Immature natural killer cell (primary cell): ENCODE measurements at regions not wholly inside any gene's neighbourhood (a gene's known extent, or its start where the extent isn't known, plus 50 kb on each side); places are given as distances from the start of the nearest gene placed in this dataset.

Source experiments
- DNase-seq, 3 donors: peaks; one replicate each; pipeline ENCODE4 v3.0.0; 2022; ENCODE audit warnings: mixed read lengths in 1 of 3
- H3K27ac Mint-ChIP-seq, 6 donors: one replicate each; pipeline ENCODE4 v1.8.0; 2020; ENCODE audit warnings: mixed read lengths in 6 of 6, mild to moderate bottlenecking in 5 of 6, inconsistent platforms in 4 of 6, moderate library complexity in 3 of 6
- H3K27me3 Mint-ChIP-seq, 3 donors: one replicate each; pipeline ENCODE4 v1.8.0; 2020 to 2021; ENCODE audit warnings: low read depth in 3 of 3, mild to moderate bottlenecking in 3 of 3, mixed read lengths in 3 of 3, moderate library complexity in 3 of 3, inconsistent platforms in 1 of 3
- H3K36me3 Mint-ChIP-seq, 3 donors: one replicate each; pipeline ENCODE4 v1.8.0; 2020; ENCODE audit warnings: mixed read lengths in 3 of 3, inconsistent platforms in 2 of 3, mild to moderate bottlenecking in 2 of 3
- H3K4me1 Mint-ChIP-seq, 2 donors: one replicate each; pipeline ENCODE4 v1.8.0; 2020; ENCODE audit warnings: inconsistent platforms in 2 of 2, mild to moderate bottlenecking in 2 of 2, mixed read lengths in 2 of 2, moderate library complexity in 1 of 2
- H3K4me3 Mint-ChIP-seq, 5 donors: one replicate each; pipeline ENCODE4 v1.8.0; 2020; ENCODE audit warnings: mild to moderate bottlenecking in 5 of 5, mixed read lengths in 5 of 5, inconsistent platforms in 3 of 5, moderate library complexity in 3 of 5
- H3K9me3 Mint-ChIP-seq, 6 donors: one replicate each; pipeline ENCODE4 v1.8.0; 2020; ENCODE audit warnings: mild to moderate bottlenecking in 6 of 6, mixed read lengths in 6 of 6, inconsistent platforms in 4 of 6, moderate library complexity in 3 of 6

DNA sequence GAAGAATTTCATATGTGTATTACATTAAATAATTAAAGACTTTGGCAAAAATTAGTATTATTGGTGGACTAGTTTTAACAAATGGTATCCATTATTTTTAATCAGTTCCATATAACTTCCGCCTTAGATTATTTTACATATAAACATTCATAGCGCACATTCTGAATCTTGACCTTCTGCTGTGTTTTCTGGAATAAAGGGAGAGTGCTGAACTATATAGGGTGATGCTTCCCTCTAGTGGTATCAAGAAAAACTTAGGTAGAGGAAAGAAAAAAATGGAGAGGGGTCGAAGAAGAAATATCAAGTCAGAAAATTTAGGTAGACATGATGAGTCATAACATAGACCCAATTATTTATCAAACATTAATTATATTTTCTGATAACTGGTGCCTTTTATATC is 155.6 kb upstream of the PACRGL start:
- no peaks in the 10 kb centered on the region for H3K36me3 Mint-ChIP-seq
- no peak for DNase-seq
- peaks cover 0 to 13% (median 0%) of the 10 kb centered on the region in 6 donors for H3K9me3 Mint-ChIP-seq
- no peak overlapping the region for H3K4me3 Mint-ChIP-seq
- no peak overlapping the region for H3K27ac Mint-ChIP-seq
- no peaks in the 10 kb centered on the region for H3K4me1 Mint-ChIP-seq
- H3K27me3 Mint-ChIP-seq: no peaks in the 10 kb centered on the region

DNA sequence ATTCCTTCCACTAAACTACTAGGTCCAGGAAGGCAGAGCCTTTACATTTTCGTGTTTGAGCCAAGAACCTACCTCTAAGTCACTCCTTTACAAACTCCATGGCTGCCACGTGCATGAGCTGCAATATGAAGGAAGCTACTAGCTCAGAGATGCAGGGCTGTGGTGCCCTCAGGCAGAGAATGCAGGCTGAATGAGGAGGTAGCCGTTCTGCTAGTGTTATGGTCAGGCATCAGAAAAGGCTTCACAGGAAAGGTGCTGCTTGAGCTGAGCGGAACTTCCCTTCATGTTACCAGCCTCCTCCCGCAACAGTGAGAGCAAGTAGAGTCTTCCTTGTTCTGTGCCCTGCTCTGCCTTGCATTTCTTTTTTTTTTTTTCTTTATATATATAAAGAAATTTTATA is 148.3 kb upstream of the PACRGL start:
- DNase-seq: no peak
- Mint-ChIP-seq H3K4me3 (no peak overlapping the region), H3K27ac (no peak overlapping the region), H3K9me3 (peaks cover 0 to 7% (median 1%) of the 10 kb centered on the region in 6 donors), H3K36me3 (no peaks in the 10 kb centered on the region), H3K27me3 (peaks cover 0 to 3% (median 2%) of the 10 kb centered on the region in 3 donors), H3K4me1 (no peaks in the 10 kb centered on the region)

GRCh38 chr4:20554134-20554533 is 146.1 kb upstream of the PACRGL start:
- Mint-ChIP-seq H3K27ac (no peak overlapping the region), H3K4me3 (no peak overlapping the region), H3K36me3 (no peaks in the 10 kb centered on the region), H3K27me3 (peaks cover 0 to 3% (median 2%) of the 10 kb centered on the region in 3 donors), H3K9me3 (peaks cover 0 to 5% (median under 1%) of the 10 kb centered on the region in 6 donors), H3K4me1 (no peaks in the 10 kb centered on the region)
- DNase-seq: no peak

GRCh38 chr4:20565075-20565721 is 135.1 kb upstream of the PACRGL start:
- no peak for DNase-seq
- Mint-ChIP-seq H3K4me3 (no peak overlapping the region), H3K36me3 (no peaks in the 10 kb centered on the region), H3K27ac (no peak overlapping the region), H3K4me1 (no peaks in the 10 kb centered on the region), H3K9me3 (peaks cover 0 to 5% (median 0%) of the 10 kb centered on the region in 6 donors), H3K27me3 (peaks cover 0 to 6% (median 0%) of the 10 kb centered on the region in 3 donors)

GRCh38 chr4:20570981-20571715 is 129.1 kb upstream of the PACRGL start:
- Mint-ChIP-seq H3K9me3 (no peaks in the 10 kb centered on the region), H3K27me3 (no peaks in the 10 kb centered on the region), H3K4me3 (no peak overlapping the region), H3K27ac (no peak overlapping the region), H3K4me1 (no peaks in the 10 kb centered on the region), H3K36me3 (no peaks in the 10 kb centered on the region)
- no peak for DNase-seq

DNA sequence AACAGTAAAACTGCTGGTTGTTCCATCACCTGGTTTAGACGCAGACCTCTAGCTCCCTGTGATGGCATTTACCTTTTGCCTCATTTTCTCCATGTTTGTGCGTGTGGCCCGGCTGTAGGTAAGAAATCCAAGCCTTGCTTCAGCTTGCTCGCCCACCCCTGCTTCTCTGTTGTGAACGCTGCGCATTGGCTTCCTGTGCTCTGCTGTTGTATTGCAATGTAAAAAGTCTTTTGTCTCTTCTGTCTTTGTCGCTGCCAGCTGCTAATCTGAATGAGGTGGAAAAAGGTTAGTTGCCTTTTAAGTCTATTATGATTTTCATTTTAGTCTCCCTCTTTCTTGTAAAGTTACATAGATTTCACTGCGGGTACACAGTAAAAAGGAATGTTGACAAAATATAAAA is 127.3 kb upstream of the PACRGL start:
- Mint-ChIP-seq H3K9me3 (no peaks in the 10 kb centered on the region), H3K27me3 (no peaks in the 10 kb centered on the region), H3K4me1 (no peaks in the 10 kb centered on the region), H3K4me3 (no peak overlapping the region), H3K27ac (no peak overlapping the region), H3K36me3 (no peaks in the 10 kb centered on the region)
- DNase-seq: no peak

DNA sequence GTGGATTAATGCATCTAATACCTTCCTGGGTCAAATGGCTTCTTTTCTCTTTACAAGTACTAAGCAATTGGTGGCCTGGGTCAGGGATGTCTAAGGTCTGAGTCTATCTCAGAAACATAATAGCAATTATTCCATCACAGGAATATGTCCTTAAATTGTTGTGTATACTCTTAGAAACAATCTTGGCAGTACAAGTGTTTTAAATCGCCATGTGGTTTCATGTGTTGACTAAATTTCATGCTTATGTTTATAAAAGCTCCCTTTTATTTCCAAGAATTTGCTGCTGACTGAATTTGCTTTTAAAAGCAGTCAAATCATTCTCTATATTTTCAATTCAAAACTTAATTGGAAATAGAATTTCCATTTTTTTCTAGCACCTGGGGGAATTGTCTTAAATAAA is 125.3 kb upstream of the PACRGL start:
- no peaks in the 10 kb centered on the region for H3K9me3 Mint-ChIP-seq
- no peak overlapping the region for H3K4me3 Mint-ChIP-seq
- no peaks in the 10 kb centered on the region for H3K4me1 Mint-ChIP-seq
- no peaks in the 10 kb centered on the region for H3K36me3 Mint-ChIP-seq
- no peak overlapping the region for H3K27ac Mint-ChIP-seq
- no peaks in the 10 kb centered on the region for H3K27me3 Mint-ChIP-seq
- DNase-seq: no peak

- H3K27ac Mint-ChIP-seq: no peak overlapping the region
- no peaks in the 10 kb centered on the region for H3K9me3 Mint-ChIP-seq
- no peaks in the 10 kb centered on the region for H3K4me1 Mint-ChIP-seq
- no peaks in the 10 kb centered on the region for H3K27me3 Mint-ChIP-seq
- H3K4me3 Mint-ChIP-seq: no peak overlapping the region
- H3K36me3 Mint-ChIP-seq: no peaks in the 10 kb centered on the region
- DNase-seq: no peak
These were observed 124.8 kb upstream of the PACRGL start for GRCh38 chr4:20575486-20575885.

GRCh38 chr4:20576861-20577260 is 123.4 kb upstream of the PACRGL start:
- Mint-ChIP-seq H3K27ac (no peak overlapping the region), H3K36me3 (no peaks in the 10 kb centered on the region), H3K27me3 (no peaks in the 10 kb centered on the region), H3K4me1 (no peaks in the 10 kb centered on the region), H3K4me3 (no peak overlapping the region), H3K9me3 (no peaks in the 10 kb centered on the region)
- no peak for DNase-seq

GRCh38 chr4:20577702-20578101 is 122.6 kb upstream of the PACRGL start:
- no peak overlapping the region for H3K27ac Mint-ChIP-seq
- H3K36me3 Mint-ChIP-seq: no peaks in the 10 kb centered on the region
- no peaks in the 10 kb centered on the region for H3K27me3 Mint-ChIP-seq
- no peak overlapping the region for H3K4me3 Mint-ChIP-seq
- no peaks in the 10 kb centered on the region for H3K4me1 Mint-ChIP-seq
- no peak for DNase-seq
- peaks cover 0 to 4% (median under 1%) of the 10 kb centered on the region in 6 donors for H3K9me3 Mint-ChIP-seq

GRCh38 chr4:20580907-20581306 is 119.4 kb upstream of the PACRGL start:
- Mint-ChIP-seq H3K27me3 (peaks cover 0 to 2% (median 0%) of the 10 kb centered on the region in 3 donors), H3K36me3 (no peaks in the 10 kb centered on the region), H3K4me1 (no peaks in the 10 kb centered on the region), H3K27ac (no peak overlapping the region), H3K4me3 (no peak overlapping the region), H3K9me3 (peaks cover 0 to 5% (median 2%) of the 10 kb centered on the region in 6 donors)
- no peak for DNase-seq

GRCh38 chr4:20589436-20589835 is 110.8 kb upstream of the PACRGL start:
- H3K4me1 Mint-ChIP-seq: no peaks in the 10 kb centered on the region
- H3K9me3 Mint-ChIP-seq: peaks cover 0 to 4% (median 0%) of the 10 kb centered on the region in 6 donors
- H3K36me3 Mint-ChIP-seq: no peaks in the 10 kb centered on the region
- no peak overlapping the region for H3K27ac Mint-ChIP-seq
- peaks cover 0 to 4% (median 2%) of the 10 kb centered on the region in 3 donors for H3K27me3 Mint-ChIP-seq
- H3K4me3 Mint-ChIP-seq: no peak overlapping the region
- DNase-seq: no peak

GRCh38 chr4:20590849-20591248 is 109.4 kb upstream of the PACRGL start:
- Mint-ChIP-seq H3K27me3 (peaks cover 0 to 4% (median 0%) of the 10 kb centered on the region in 3 donors), H3K4me3 (no peak overlapping the region), H3K9me3 (peaks cover 0 to 4% (median 0%) of the 10 kb centered on the region in 6 donors), H3K4me1 (no peaks in the 10 kb centered on the region), H3K27ac (no peak overlapping the region), H3K36me3 (no peaks in the 10 kb centered on the region)
- no peak for DNase-seq

DNA sequence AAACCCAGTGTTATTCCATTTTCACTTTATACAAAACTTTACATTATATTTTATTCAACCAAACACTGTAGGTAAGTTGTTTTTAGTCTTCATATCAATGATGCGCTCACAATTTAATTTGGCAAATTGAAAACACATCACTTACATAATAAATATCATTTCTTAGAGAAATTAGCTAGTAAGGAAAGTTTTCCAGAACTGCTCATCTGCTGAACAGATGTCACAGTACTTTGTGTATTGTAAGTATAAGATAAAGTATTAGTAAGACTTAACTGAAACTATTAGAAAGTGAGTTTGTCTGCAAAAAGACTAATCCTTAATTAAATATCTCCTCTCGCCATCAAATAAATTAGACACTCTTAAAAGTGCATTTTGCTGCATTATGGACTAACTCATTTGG is 108.7 kb upstream of the PACRGL start:
- no peak for DNase-seq
- peaks cover 0 to 4% (median 0%) of the 10 kb centered on the region in 3 donors for H3K27me3 Mint-ChIP-seq
- no peaks in the 10 kb centered on the region for H3K36me3 Mint-ChIP-seq
- H3K27ac Mint-ChIP-seq: no peak overlapping the region
- H3K9me3 Mint-ChIP-seq: peaks cover 0 to 4% (median 0%) of the 10 kb centered on the region in 6 donors
- H3K4me1 Mint-ChIP-seq: no peaks in the 10 kb centered on the region
- no peak overlapping the region for H3K4me3 Mint-ChIP-seq
